IPS-18a (cell line): ENCODE measurements at regions not wholly inside any gene's neighbourhood (a gene's known extent, or its start where the extent isn't known, plus 50 kb on each side); places are given as distances from the start of the nearest gene placed in this dataset.

Experiments used
- H3K27ac ChIP-seq: one replicate; pipeline ENCODE4 v1.5.1; 2013; ENCODE audit warnings: low read length
- H3K27me3 ChIP-seq: one replicate; pipeline ENCODE4 v1.6.1; 2013; ENCODE audit warnings: mild to moderate bottlenecking, low read length; ENCODE audit not compliant: control insufficient read depth, insufficient read depth
- H3K36me3 ChIP-seq: one replicate; pipeline ENCODE4 v1.6.1; 2013; ENCODE audit warnings: low read depth, low read length; ENCODE audit not compliant: control insufficient read depth
- H3K4me1 ChIP-seq: one replicate; pipeline ENCODE4 v1.6.1; 2013; ENCODE audit warnings: low read depth, low read length; ENCODE audit not compliant: control insufficient read depth
- H3K4me3 ChIP-seq: one replicate; pipeline ENCODE4 v1.5.1; 2013; ENCODE audit warnings: low read length
- H3K9ac ChIP-seq: one replicate; pipeline ENCODE4 v1.6.1; 2013; ENCODE audit warnings: mild to moderate bottlenecking, low read length, moderate library complexity
- H3K9me3 ChIP-seq: one replicate; pipeline ENCODE4 v1.6.1; 2013; ENCODE audit warnings: low read depth, low read length; ENCODE audit not compliant: control insufficient read depth

DNA sequence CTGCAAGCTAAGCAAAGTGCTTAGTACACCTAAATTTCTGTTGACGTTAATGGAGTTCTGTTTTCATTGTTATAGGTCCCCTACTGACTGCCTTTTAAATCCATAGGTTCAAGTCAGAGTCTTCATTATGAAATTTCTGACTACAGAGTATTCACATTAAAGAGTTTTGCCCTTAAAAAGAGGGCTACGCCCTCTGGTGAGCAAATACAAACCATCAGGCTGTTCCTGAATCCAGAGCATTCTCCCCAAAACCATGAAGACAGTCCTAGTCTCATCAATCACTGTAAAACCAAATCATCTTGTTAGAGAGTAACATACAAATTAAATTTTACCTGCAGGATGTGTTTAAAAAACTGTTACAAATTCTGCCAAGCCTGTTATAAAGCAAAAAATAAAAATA, 1091.7 kb downstream of the TDRD15 start:
- H3K36me3 ChIP-seq = no peaks in the 10 kb centered on the region
- no peaks in the 10 kb centered on the region for H3K9me3 ChIP-seq
- no peak overlapping the region for H3K27ac ChIP-seq
- no peaks in the 10 kb centered on the region for H3K4me1 ChIP-seq
- H3K27me3 ChIP-seq = no peaks in the 10 kb centered on the region
- H3K4me3 ChIP-seq = no peak overlapping the region
- no peak overlapping the region for H3K9ac ChIP-seq

DNA sequence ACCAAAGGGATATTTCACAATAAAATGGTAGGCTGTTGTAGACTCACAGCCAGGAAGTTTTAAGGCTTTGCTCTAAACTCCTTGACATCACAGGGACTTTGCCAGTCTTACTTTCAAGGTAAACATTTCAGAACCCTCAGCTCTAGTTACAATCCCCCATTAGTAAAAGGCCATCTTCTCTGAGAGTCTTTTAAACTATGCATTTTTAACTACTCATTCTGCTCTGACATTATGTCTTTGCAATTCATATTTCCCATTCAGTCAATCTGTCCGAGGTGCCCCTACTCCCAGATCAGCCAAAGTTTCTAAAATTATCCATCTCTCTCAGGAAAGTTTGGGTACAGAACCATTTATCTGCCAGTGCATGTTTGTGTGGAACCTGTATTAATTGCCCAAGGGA, 1094.1 kb downstream of the TDRD15 start:
- Histone ChIP-seq H3K36me3 (no peaks in the 10 kb centered on the region), H3K9ac (no peak overlapping the region), H3K27me3 (no peaks in the 10 kb centered on the region), H3K9me3 (no peaks in the 10 kb centered on the region), H3K4me1 (no peaks in the 10 kb centered on the region), H3K4me3 (no peak overlapping the region), H3K27ac (no peak overlapping the region)

DNA sequence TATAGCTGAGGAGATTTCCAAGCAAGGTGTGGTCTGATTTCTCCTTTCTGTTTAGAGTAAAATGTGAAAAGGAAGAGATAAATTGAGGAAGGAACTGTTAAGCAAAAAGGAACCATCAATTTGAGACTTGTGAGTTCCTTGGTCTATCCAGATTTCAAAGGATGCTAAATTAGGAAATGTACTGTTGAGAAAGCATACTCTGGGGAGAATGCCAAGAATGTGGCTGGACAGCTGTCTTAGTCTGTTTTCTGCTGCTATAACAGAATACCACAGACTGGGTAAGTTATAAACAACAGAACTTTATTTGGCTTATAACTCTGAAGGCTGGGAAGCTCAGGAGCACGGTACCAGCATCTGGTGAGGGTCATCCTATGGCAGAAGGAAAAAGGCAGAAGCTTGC, 1097.2 kb downstream of the TDRD15 start:
- Histone ChIP-seq H3K9me3 (no peaks in the 10 kb centered on the region), H3K36me3 (no peaks in the 10 kb centered on the region), H3K4me3 (no peak overlapping the region), H3K9ac (no peak overlapping the region), H3K27me3 (no peaks in the 10 kb centered on the region), H3K4me1 (no peaks in the 10 kb centered on the region), H3K27ac (no peak overlapping the region)

GRCh38 chr2:22238967-22239366, 1115.2 kb downstream of the TDRD15 start:
- Histone ChIP-seq H3K36me3 (no peaks in the 10 kb centered on the region), H3K27ac (no peak overlapping the region), H3K4me1 (no peaks in the 10 kb centered on the region), H3K27me3 (no peaks in the 10 kb centered on the region), H3K4me3 (no peak overlapping the region), H3K9ac (no peak overlapping the region), H3K9me3 (no peaks in the 10 kb centered on the region)

GRCh38 chr2:22247466-22247865, 1123.7 kb downstream of the TDRD15 start:
- H3K27me3 ChIP-seq = no peaks in the 10 kb centered on the region
- no peak overlapping the region for H3K4me3 ChIP-seq
- H3K4me1 ChIP-seq = no peaks in the 10 kb centered on the region
- no peaks in the 10 kb centered on the region for H3K36me3 ChIP-seq
- no peak overlapping the region for H3K27ac ChIP-seq
- H3K9me3 ChIP-seq = no peaks in the 10 kb centered on the region
- no peak overlapping the region for H3K9ac ChIP-seq

- Histone ChIP-seq H3K9ac (no peak overlapping the region), H3K27ac (no peak overlapping the region), H3K27me3 (no peaks in the 10 kb centered on the region), H3K4me3 (no peak overlapping the region), H3K4me1 (peaks cover 7% of the 10 kb centered on the region), H3K36me3 (no peaks in the 10 kb centered on the region), H3K9me3 (no peaks in the 10 kb centered on the region)
Measured at GRCh38 chr2:22248851-22249250, 1125.1 kb downstream of the TDRD15 start.

- H3K27me3 ChIP-seq = no peaks in the 10 kb centered on the region
- no peak overlapping the region for H3K9ac ChIP-seq
- peaks cover 7% of the 10 kb centered on the region for H3K4me1 ChIP-seq
- H3K9me3 ChIP-seq = no peaks in the 10 kb centered on the region
- no peak overlapping the region for H3K27ac ChIP-seq
- no peaks in the 10 kb centered on the region for H3K36me3 ChIP-seq
- no peak overlapping the region for H3K4me3 ChIP-seq
Measured at GRCh38 chr2:22253171-22253570, 1129.4 kb downstream of the TDRD15 start.

- H3K4me3 ChIP-seq = no peak overlapping the region
- H3K4me1 ChIP-seq = no peaks in the 10 kb centered on the region
- H3K36me3 ChIP-seq = no peaks in the 10 kb centered on the region
- peaks cover 4% of the 10 kb centered on the region for H3K9me3 ChIP-seq
- H3K27me3 ChIP-seq = no peaks in the 10 kb centered on the region
- H3K9ac ChIP-seq = no peak overlapping the region
- H3K27ac ChIP-seq = no peak overlapping the region
Measured at GRCh38 chr2:22261165-22261564, 1123.8 kb upstream of the KLHL29 start.

DNA sequence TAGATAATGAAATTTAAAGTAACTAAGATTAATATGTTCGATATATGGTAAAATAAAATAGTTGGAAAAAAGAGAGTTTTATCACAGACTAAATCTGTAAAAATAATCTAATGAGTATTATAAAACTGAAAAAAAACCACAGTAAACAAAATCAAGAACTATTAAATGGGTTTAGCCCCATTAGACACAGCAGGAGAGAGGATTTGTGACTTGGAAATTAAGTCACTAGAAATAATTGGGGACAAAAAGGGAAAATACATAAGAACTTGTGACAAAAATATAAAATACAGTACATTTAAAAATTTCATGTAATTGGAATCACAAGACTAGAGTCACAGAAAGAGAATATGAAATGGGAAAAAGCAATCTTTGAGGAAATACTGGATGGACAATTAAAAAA, 1114.6 kb upstream of the KLHL29 start:
- H3K4me3 ChIP-seq = no peak overlapping the region
- H3K9ac ChIP-seq = no peak overlapping the region
- no peaks in the 10 kb centered on the region for H3K27me3 ChIP-seq
- no peak overlapping the region for H3K27ac ChIP-seq
- no peaks in the 10 kb centered on the region for H3K36me3 ChIP-seq
- H3K4me1 ChIP-seq = no peaks in the 10 kb centered on the region
- H3K9me3 ChIP-seq = peaks cover 3% of the 10 kb centered on the region

- Histone ChIP-seq H3K9ac (no peak overlapping the region), H3K27me3 (no peaks in the 10 kb centered on the region), H3K36me3 (no peaks in the 10 kb centered on the region), H3K4me1 (no peaks in the 10 kb centered on the region), H3K4me3 (no peak overlapping the region), H3K27ac (no peak overlapping the region), H3K9me3 (peaks cover 3% of the 10 kb centered on the region)
Measured at GRCh38 chr2:22273853-22274252, 1111.1 kb upstream of the KLHL29 start.

DNA sequence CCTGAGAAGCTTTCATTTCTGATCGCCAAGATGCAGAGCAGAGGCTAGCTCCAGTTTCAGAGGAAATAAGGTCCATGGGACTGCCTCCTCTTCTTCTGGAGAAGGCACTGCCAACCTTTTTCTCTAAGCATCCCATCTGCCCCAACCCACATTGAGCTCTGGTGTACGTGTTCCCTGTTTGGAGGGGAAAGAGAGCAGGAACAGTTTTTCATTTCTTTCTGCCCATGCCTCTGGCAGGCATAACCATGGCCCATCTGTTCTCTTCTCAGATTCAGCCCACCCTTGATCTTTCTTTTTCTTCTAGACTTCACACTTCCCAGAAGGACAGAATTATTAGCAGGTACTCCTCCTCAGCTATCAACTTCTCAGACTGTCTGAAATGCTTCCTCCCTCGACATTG, 1110.3 kb upstream of the KLHL29 start:
- H3K9ac ChIP-seq = no peak overlapping the region
- H3K27me3 ChIP-seq = no peaks in the 10 kb centered on the region
- H3K4me3 ChIP-seq = no peak overlapping the region

DNA sequence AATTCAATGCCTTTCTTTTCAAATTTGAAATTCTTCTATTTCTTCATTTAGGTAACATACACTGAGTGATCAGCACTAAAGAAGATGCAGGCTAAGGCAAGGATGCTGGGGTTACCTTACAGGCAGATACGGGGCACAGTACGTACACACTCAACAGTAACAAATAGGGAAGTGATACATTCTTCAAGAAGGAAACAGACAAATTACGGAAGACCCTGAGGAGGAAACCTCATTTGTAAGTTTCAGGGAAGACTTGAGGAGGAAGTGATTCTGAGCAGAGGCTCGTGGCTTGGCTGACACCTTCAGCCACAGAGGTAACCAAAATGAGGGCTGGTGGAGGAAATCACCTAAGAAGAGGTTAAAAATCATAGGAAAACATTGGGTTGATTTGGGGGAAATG, 1108.3 kb upstream of the KLHL29 start:
- Histone ChIP-seq H3K27ac (no peak overlapping the region), H3K4me1 (no peaks in the 10 kb centered on the region), H3K9ac (no peak overlapping the region), H3K4me3 (no peak overlapping the region), H3K36me3 (no peaks in the 10 kb centered on the region), H3K27me3 (no peaks in the 10 kb centered on the region), H3K9me3 (no peaks in the 10 kb centered on the region)

More for the DNA sequence above, 1110.3 kb upstream of the KLHL29 start:
- H3K36me3 ChIP-seq = no peaks in the 10 kb centered on the region
- H3K4me1 ChIP-seq = no peaks in the 10 kb centered on the region
- no peak overlapping the region for H3K27ac ChIP-seq
- peaks cover 3% of the 10 kb centered on the region for H3K9me3 ChIP-seq
